Activated naive CD8-positive, alpha-beta T cell treated with anti-CD3 and anti-CD28 coated beads, Interleukin-2, amount 50 U/mL, for 24 hours (primary cell): ENCODE measurements at regions not wholly inside any gene's neighbourhood (a gene's known extent, or its start where the extent isn't known, plus 50 kb on each side); places are given as distances from the start of the nearest gene placed in this dataset.

Experiments used
- ATAC-seq: fragments of 150-1000 bp; cut with Tn5 transposase; one replicate; pipeline ENCODE4 v1.10.0; 2021
- DNase-seq: peaks from one replicate; pipeline ENCODE4 v3.0.0; 2021
- H3K27ac Mint-ChIP-seq: one replicate; pipeline ENCODE4 v1.8.0; 2021; ENCODE audit warnings: mild to moderate bottlenecking, mixed read lengths
- H3K27me3 Mint-ChIP-seq: one replicate; pipeline ENCODE4 v1.8.0; 2021; ENCODE audit warnings: mixed read lengths
- H3K36me3 Mint-ChIP-seq: one replicate; pipeline ENCODE4 v1.8.0; 2021; ENCODE audit warnings: low read depth, mixed read lengths
- H3K4me1 Mint-ChIP-seq: one replicate; pipeline ENCODE4 v1.8.0; 2021; ENCODE audit warnings: mixed read lengths
- H3K4me3 Mint-ChIP-seq: one replicate; pipeline ENCODE4 v1.8.0; 2021; ENCODE audit warnings: mild to moderate bottlenecking, moderate library complexity, mixed read lengths
- H3K9me3 Mint-ChIP-seq: one replicate; pipeline ENCODE4 v1.8.0; 2021; ENCODE audit warnings: mixed read lengths

DNA sequence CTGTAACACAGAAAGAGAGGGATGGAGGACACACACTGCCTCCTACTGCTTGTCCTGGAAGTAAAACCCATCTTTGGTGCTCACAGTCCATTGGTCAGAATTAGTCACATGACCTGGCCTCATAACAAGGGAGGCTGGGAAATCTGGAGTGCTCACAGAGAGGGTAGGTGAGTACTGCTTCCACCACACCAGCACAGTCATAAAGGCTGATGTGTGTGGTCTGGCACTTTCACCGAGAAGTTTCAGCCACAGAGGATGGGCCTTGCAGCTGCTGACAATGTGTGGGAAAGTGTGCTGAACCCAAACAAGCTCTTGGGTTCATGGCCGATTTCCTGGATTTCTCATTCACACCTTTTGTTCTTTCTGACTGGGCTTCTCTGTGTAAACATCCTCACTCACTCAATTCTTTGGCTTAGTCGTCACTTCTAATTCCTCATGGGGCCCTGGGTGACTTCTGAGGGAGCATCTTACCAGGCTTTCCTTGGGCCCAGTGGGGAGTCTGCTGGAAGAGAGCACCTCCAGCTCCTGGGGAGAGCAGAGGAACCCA, 100.7 kb downstream of the ASB7 start:
- ATAC-seq (peak; percentile 96), DNase-seq (peak; percentile 5)
- H3K9me3 Mint-ChIP-seq: peaks cover 9% of the 10 kb centered on the region
- peaks cover 14% of the 10 kb centered on the region for H3K27me3 Mint-ChIP-seq
- H3K27ac Mint-ChIP-seq: no peak overlapping the region
- peaks cover 5% of the 10 kb centered on the region for H3K4me1 Mint-ChIP-seq
- H3K4me3 Mint-ChIP-seq: no peak overlapping the region
- no peaks in the 10 kb centered on the region for H3K36me3 Mint-ChIP-seq

- Mint-ChIP-seq H3K36me3 (no peaks in the 10 kb centered on the region), H3K9me3 (peaks cover 9% of the 10 kb centered on the region), H3K27me3 (peaks cover 14% of the 10 kb centered on the region), H3K27ac (no peak overlapping the region), H3K4me1 (peaks cover 5% of the 10 kb centered on the region), H3K4me3 (no peak overlapping the region)
- no peak for ATAC-seq
- DNase-seq: no peak
These were observed 101.3 kb downstream of the ASB7 start for GRCh38 chr15:100703671-100704070.

GRCh38 chr15:100704281-100705055, 102.1 kb downstream of the ASB7 start:
- peaks cover 5% of the 10 kb centered on the region for H3K4me1 Mint-ChIP-seq
- peaks cover 9% of the 10 kb centered on the region for H3K9me3 Mint-ChIP-seq
- ATAC-seq (no peak), DNase-seq (no peak)
- no peaks in the 10 kb centered on the region for H3K36me3 Mint-ChIP-seq
- no peak overlapping the region for H3K4me3 Mint-ChIP-seq
- H3K27me3 Mint-ChIP-seq: peaks cover 12% of the 10 kb centered on the region
- no peak overlapping the region for H3K27ac Mint-ChIP-seq

DNA sequence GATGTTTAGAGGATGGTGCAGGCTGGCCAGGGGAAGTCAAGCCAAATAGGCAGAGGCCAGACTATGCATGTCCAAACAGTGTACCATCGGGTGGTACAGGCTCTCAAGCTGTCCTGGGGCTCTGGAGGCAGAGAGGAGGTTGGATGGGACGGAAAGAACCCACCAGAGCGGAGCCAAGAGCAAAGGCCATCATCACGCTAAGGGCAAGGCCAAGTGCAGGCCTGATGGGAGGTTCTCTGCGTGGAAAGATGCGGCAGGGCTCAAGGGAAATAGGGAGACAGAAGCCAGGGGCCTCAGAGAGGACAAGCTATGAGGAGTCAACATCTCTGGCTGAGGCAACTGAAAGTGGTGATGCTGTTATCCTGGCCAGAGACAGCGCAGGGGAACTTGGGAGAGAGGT, 102.7 kb downstream of the ASB7 start:
- Mint-ChIP-seq H3K9me3 (peaks cover 15% of the 10 kb centered on the region), H3K27me3 (peaks cover 12% of the 10 kb centered on the region), H3K4me3 (no peak overlapping the region), H3K4me1 (peaks cover 5% of the 10 kb centered on the region), H3K27ac (no peak overlapping the region), H3K36me3 (no peaks in the 10 kb centered on the region)
- DNase-seq: no peak
- no peak for ATAC-seq

- H3K4me3 Mint-ChIP-seq: no peak overlapping the region
- peaks cover 5% of the 10 kb centered on the region for H3K4me1 Mint-ChIP-seq
- H3K36me3 Mint-ChIP-seq: no peaks in the 10 kb centered on the region
- H3K27ac Mint-ChIP-seq: no peak overlapping the region
- DNase-seq (no peak), ATAC-seq (no peak)
- H3K9me3 Mint-ChIP-seq: peaks cover 21% of the 10 kb centered on the region
- peaks cover 12% of the 10 kb centered on the region for H3K27me3 Mint-ChIP-seq
These were observed 103.5 kb downstream of the ASB7 start for GRCh38 chr15:100705841-100706240.

- no peaks in the 10 kb centered on the region for H3K36me3 Mint-ChIP-seq
- H3K27me3 Mint-ChIP-seq: peaks cover 5% of the 10 kb centered on the region
These were observed 104.8 kb downstream of the ASB7 start for GRCh38 chr15:100707229-100707628.

GRCh38 chr15:100708916-100709315, 106.5 kb downstream of the ASB7 start:
- H3K4me3 Mint-ChIP-seq: no peak overlapping the region
- no peak for ATAC-seq
- H3K36me3 Mint-ChIP-seq: no peaks in the 10 kb centered on the region
- H3K27ac Mint-ChIP-seq: no peak overlapping the region
- no peak for DNase-seq
- H3K9me3 Mint-ChIP-seq: peaks cover 21% of the 10 kb centered on the region
- no peaks in the 10 kb centered on the region for H3K4me1 Mint-ChIP-seq
- peaks cover 5% of the 10 kb centered on the region for H3K27me3 Mint-ChIP-seq

More at GRCh38 chr15:100707229-100707628, 104.8 kb downstream of the ASB7 start:
- ATAC-seq: no peak
- no peak for DNase-seq
- Mint-ChIP-seq H3K27ac (no peak overlapping the region), H3K9me3 (peaks cover 21% of the 10 kb centered on the region), H3K4me3 (no peak overlapping the region), H3K4me1 (peaks cover 5% of the 10 kb centered on the region)

GRCh38 chr15:100710222-100710621, 107.8 kb downstream of the ASB7 start:
- ATAC-seq (peak; percentile 53), DNase-seq (no peak)
- Mint-ChIP-seq H3K9me3 (peaks cover 17% of the 10 kb centered on the region), H3K4me3 (no peak overlapping the region), H3K36me3 (no peaks in the 10 kb centered on the region), H3K27me3 (no peaks in the 10 kb centered on the region), H3K27ac (no peak overlapping the region), H3K4me1 (no peaks in the 10 kb centered on the region)

- H3K27me3 Mint-ChIP-seq: no peaks in the 10 kb centered on the region
- no peaks in the 10 kb centered on the region for H3K36me3 Mint-ChIP-seq
- no peak overlapping the region for H3K4me3 Mint-ChIP-seq
- peaks cover 17% of the 10 kb centered on the region for H3K9me3 Mint-ChIP-seq
- H3K27ac Mint-ChIP-seq: no peak overlapping the region
- H3K4me1 Mint-ChIP-seq: no peaks in the 10 kb centered on the region
- ATAC-seq (no peak), DNase-seq (no peak)
These were observed 108.5 kb downstream of the ASB7 start for GRCh38 chr15:100710744-100711515.

GRCh38 chr15:100711516-100712021, 109.2 kb downstream of the ASB7 start:
- Mint-ChIP-seq H3K36me3 (no peaks in the 10 kb centered on the region), H3K27ac (no peak overlapping the region), H3K4me3 (no peak overlapping the region), H3K4me1 (no peaks in the 10 kb centered on the region), H3K9me3 (peaks cover 17% of the 10 kb centered on the region), H3K27me3 (no peaks in the 10 kb centered on the region)
- ATAC-seq (no peak), DNase-seq (no peak)

GRCh38 chr15:100712226-100712625, 109.8 kb downstream of the ASB7 start:
- Mint-ChIP-seq H3K36me3 (no peaks in the 10 kb centered on the region), H3K27me3 (no peaks in the 10 kb centered on the region), H3K4me3 (no peak overlapping the region), H3K4me1 (no peaks in the 10 kb centered on the region), H3K27ac (no peak overlapping the region), H3K9me3 (peaks cover 16% of the 10 kb centered on the region)
- ATAC-seq (no peak), DNase-seq (no peak)

GRCh38 chr15:100713163-100713867, 110.9 kb downstream of the ASB7 start:
- no peak for DNase-seq
- Mint-ChIP-seq H3K4me3 (no peak overlapping the region), H3K27me3 (peaks cover 3% of the 10 kb centered on the region), H3K36me3 (no peaks in the 10 kb centered on the region), H3K4me1 (no peaks in the 10 kb centered on the region), H3K9me3 (peaks cover 12% of the 10 kb centered on the region), H3K27ac (no peak overlapping the region)
- ATAC-seq: no peak

DNA sequence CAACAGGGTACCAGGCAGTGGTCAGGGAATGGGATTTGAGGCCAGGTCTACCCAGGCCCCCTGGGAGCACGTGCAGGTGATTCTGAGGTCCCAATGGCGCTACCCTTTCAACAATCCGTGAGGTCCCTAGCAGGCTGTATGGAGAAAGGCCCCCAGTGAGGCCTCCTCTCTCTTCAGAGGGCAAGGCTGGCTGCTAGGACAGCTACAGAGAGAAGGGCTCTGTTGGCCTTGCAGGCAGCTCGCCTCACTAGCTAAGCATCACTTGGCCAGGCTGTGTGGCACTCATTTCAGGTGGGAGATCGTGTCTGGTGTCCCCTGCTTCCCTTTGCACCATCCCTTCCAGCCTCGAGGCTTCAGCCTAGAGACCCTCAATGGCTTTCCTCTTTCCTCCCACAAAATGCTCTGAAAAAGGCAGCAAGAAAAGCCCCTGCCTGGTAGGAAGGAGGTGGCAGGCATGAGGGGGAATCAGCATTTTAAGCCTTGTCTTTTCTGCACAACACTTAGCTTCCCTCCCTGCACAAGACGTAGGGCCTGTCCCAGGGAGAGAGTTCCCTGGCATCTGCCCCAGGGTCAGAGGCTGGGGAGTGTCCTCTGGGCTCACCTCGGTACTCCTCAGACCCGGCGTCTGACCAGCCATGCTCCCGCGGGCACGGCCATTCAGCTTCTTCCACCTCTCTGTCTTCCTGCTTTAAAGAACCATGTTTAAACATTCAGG, 111.8 kb downstream of the ASB7 start:
- Mint-ChIP-seq H3K9me3 (peaks cover 12% of the 10 kb centered on the region), H3K36me3 (no peaks in the 10 kb centered on the region), H3K27ac (no peak overlapping the region), H3K27me3 (peaks cover 8% of the 10 kb centered on the region), H3K4me3 (no peak overlapping the region), H3K4me1 (no peaks in the 10 kb centered on the region)
- DNase-seq (no peak), ATAC-seq (no peak)
